Gastrocnemius medialis (tissue), 4 donors: ENCODE measurements at regions not wholly inside any gene's neighbourhood (a gene's known extent, or its start where the extent isn't known, plus 50 kb on each side); places are given as distances from the start of the nearest gene placed in this dataset.

Experiments used
- ATAC-seq, 2 donors: fragments of 150-250 bp; one replicate each; pipeline ENCODE4 v1.9.1; 2016
- DNase-seq, 2 donors: peaks; one replicate each; pipeline ENCODE4 v3.0.0-alpha.2; 2019
- H3K27ac ChIP-seq, 4 donors: fragments of 200-600 bp; sonication (generic); 1 replicate in 1 of 4; 2 replicates in 3 of 4; pipeline ENCODE4 v1.5.1; 2016 to 2018; ENCODE audit warnings: mild to moderate bottlenecking in 2 of 4, moderate library complexity in 1 of 4
- H3K27me3 ChIP-seq, 3 donors: fragments of 200-600 bp; sonication (generic) in 2 of 3; 1 replicate in 1 of 3; 2 replicates in 2 of 3; pipeline versions ENCODE4 v1.5.1 to v1.6.0; 2016 to 2019; ENCODE audit warnings: mild to moderate bottlenecking in 1 of 3, moderate library complexity in 1 of 3
- H3K36me3 ChIP-seq, 2 donors: fragments of 200-600 bp; sonication (generic) in 1 of 2; one replicate each; pipeline ENCODE4 v1.5.1; 2017 to 2018
- H3K4me1 ChIP-seq, 2 donors: fragments of 200-600 bp; sonication (generic) in 1 of 2; one replicate each; pipeline ENCODE4 v1.5.1; 2016 to 2017; ENCODE audit warnings: mild to moderate bottlenecking in 2 of 2
- H3K4me3 ChIP-seq, 4 donors: fragments of 200-600 bp; sonication (generic) in 3 of 4; 1 replicate in 1 of 4; 2 replicates in 3 of 4; pipeline ENCODE4 v1.5.1; 2016 to 2019; ENCODE audit warnings: mild to moderate bottlenecking in 2 of 4
- H3K9me3 ChIP-seq, 3 donors: fragments of 200-600 bp; sonication (generic) in 2 of 3; 1 replicate in 1 of 3; 2 replicates in 2 of 3; pipeline ENCODE4 v1.5.1; 2016 to 2019
- POLR2A ChIP-seq, 2 donors: fragments of 450-650 bp; IDR thresholded peaks; one replicate each; pipeline ENCODE4 v1.6.1; 2017; ENCODE audit warnings: antibody characterized with exemption in 2 of 2, mild to moderate bottlenecking in 2 of 2, moderate library complexity in 2 of 2
- in situ Hi-C, 4 donors: fragments of 200-750 bp; cut with MboI; loops; one replicate each; pipeline versions ENCODE4 v1.15.0 to v1.8.0; 2017; ENCODE audit warnings: low sequenced_read_pairs in 4 of 4
- intact Hi-C: fragments of 100-400 bp; cut with DNase I; formaldehyde crosslinking; loops from one replicate; pipeline ENCODE4 v1.15.1; 2023; ENCODE audit warnings: low total_unique reads
- TF ChIP-seq, protein P1 (sequence below), 5 experiments: fragments of 450-650 bp in 3 of 5; fragments of 200-600 bp in 2 of 5; sonication (generic) in 2 of 5; IDR thresholded peaks in 4 of 5; conservative IDR thresholded peaks in 1 of 5; 1 replicate in 4 of 5; 2 replicates in 1 of 5; pipeline ENCODE4 v1.5.1; 2016 to 2019; ENCODE audit warnings: antibody characterized with exemption in 5 of 5, mild to moderate bottlenecking in 3 of 5, moderate library complexity in 3 of 5

DNA sequence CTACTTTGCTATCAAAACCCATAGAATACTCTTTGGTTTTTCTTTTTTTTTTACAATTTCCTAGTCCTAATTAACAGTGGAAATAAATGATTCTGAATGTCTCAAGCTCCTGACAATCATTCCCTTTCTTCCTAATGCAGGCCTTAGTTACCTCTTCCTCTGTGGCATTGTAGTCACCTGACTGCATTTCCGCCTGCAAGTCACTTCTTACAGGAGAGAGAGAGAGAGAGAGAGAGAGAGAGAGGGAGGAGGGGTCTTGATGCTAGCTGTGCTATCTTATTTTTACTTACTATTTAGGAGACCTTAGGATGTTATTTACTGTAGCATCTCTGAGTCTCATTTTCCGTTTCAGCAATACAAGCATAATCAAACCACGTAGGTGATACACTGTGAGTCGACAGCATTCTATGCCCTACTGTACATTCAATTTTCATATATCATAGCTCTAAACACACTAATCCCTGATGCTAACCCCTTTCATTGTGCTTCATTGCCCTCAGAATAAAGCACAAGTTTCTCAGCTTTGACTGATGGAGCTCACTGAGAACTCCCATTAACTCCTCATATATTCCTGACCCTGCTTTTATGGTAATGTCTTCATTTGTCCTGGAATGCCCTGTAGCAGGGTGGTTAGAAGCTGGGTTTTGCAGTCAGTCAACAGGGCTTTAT, 1237.3 kb downstream of the XPNPEP1 start:
- H3K4me1 ChIP-seq = no peaks in the 10 kb centered on the region
- no peaks in the 10 kb centered on the region for H3K36me3 ChIP-seq
- H3K27me3 ChIP-seq = no peaks in the 10 kb centered on the region
- TF ChIP-seq, protein P1, sequence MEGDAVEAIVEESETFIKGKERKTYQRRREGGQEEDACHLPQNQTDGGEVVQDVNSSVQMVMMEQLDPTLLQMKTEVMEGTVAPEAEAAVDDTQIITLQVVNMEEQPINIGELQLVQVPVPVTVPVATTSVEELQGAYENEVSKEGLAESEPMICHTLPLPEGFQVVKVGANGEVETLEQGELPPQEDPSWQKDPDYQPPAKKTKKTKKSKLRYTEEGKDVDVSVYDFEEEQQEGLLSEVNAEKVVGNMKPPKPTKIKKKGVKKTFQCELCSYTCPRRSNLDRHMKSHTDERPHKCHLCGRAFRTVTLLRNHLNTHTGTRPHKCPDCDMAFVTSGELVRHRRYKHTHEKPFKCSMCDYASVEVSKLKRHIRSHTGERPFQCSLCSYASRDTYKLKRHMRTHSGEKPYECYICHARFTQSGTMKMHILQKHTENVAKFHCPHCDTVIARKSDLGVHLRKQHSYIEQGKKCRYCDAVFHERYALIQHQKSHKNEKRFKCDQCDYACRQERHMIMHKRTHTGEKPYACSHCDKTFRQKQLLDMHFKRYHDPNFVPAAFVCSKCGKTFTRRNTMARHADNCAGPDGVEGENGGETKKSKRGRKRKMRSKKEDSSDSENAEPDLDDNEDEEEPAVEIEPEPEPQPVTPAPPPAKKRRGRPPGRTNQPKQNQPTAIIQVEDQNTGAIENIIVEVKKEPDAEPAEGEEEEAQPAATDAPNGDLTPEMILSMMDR (IDR thresholded peaks at IDR 0.05 in 4 of 5, conservative IDR thresholded peaks at IDR 0.05 in 1 of 5) = no peak
- TF ChIP-seq POLR2A (IDR thresholded peaks at IDR 0.05) = no peak
- H3K27ac ChIP-seq = no peak overlapping the region
- H3K4me3 ChIP-seq = no peak overlapping the region
- intact Hi-C loops (no loop called here), in situ Hi-C loops (loop anchor here in 1 of 4 donors (25.0 kb wide), 1 partner anchor 101 kb away; no protein-coding TSS in a partner anchor)
- DNase-seq (no peak), ATAC-seq (no peak)
- no peaks in the 10 kb centered on the region for H3K9me3 ChIP-seq

DNA sequence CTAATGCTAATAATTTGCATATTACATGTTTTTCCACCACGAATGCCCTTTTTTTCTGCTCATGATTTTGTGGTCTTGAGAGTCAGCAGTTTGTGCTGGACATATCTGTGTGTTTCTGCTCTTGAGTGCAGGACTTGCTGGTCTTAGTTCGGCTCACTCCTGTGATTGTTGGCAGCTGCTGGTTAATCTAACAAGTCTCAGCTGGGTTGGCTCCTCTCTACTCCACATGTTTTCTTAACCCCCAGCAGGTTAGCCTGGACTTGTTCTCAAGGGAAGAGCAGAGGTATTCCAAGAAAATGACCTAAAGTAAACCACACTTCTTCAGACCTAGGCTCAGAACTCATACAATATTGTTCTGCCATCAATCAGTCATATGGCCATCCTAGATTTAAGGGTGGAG, 1238.9 kb downstream of the XPNPEP1 start:
- Histone ChIP-seq H3K27me3 (no peaks in the 10 kb centered on the region), H3K9me3 (no peaks in the 10 kb centered on the region), H3K4me3 (no peak overlapping the region), H3K36me3 (no peaks in the 10 kb centered on the region), H3K27ac (no peak overlapping the region), H3K4me1 (no peaks in the 10 kb centered on the region)
- in situ Hi-C loops = loop anchor here in 1 of 4 donors (25.0 kb wide), 1 partner anchor 103 kb away; no protein-coding TSS in a partner anchor
- ATAC-seq = no peak
- DNase-seq = no peak
- TF ChIP-seq POLR2A (IDR thresholded peaks at IDR 0.05) = no peak
- TF ChIP-seq, protein P1 (IDR thresholded peaks at IDR 0.05 in 4 of 5, conservative IDR thresholded peaks at IDR 0.05 in 1 of 5) = no peak
- intact Hi-C loops = no loop called here

DNA sequence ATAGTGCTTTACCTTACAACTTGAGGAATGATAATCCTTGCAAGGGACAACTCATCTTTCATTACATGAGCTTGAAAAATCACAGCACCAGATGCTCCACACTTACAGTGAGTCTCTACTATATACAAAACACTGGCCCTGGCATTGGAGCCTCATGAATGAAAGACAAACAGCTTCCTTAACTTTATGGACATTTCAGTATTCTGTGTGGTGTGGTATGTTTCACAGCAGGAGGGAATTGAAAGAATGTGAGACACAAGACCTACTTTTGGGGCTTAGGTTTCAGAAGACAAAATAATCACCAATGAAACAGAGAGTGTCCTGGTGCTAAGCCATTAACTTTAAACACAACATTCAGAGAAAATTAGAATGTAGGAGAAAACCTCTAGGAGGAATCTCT, 1249.6 kb downstream of the XPNPEP1 start:
- in situ Hi-C loops = no loop called here
- intact Hi-C loops = no loop called here
- ATAC-seq = no peak

DNA sequence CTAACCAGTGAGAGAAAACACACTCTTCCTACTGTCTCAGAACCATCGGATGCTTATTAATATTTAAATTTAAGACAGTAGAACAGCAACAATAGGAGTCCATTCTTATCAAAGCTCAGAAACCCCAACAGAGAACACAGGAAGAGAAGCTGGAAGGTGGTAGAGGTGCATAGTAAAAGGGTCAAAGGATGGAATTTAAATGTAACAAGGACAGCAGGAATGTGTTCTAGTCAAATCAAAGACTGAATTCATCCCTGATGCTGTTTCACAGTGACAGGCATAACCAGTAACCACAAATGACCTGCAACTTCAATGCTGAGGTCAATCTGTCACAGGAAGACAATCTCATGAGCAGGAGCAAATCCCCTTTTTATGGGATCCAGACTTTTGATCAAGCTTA, 1259.7 kb downstream of the XPNPEP1 start:
- ATAC-seq (no peak), DNase-seq (no peak)
- TF ChIP-seq POLR2A (IDR thresholded peaks at IDR 0.05) = no peak
- TF ChIP-seq, protein P1 (IDR thresholded peaks at IDR 0.05 in 4 of 5, conservative IDR thresholded peaks at IDR 0.05 in 1 of 5) = no peak
- intact Hi-C loops (no loop called here), in situ Hi-C loops (no loop called here)
- Histone ChIP-seq H3K36me3 (no peaks in the 10 kb centered on the region), H3K4me1 (no peaks in the 10 kb centered on the region), H3K27me3 (no peaks in the 10 kb centered on the region), H3K4me3 (no peak overlapping the region), H3K27ac (no peak overlapping the region), H3K9me3 (no peaks in the 10 kb centered on the region)

More for the DNA sequence above, 1249.6 kb downstream of the XPNPEP1 start:
- Histone ChIP-seq H3K27ac (no peak overlapping the region), H3K36me3 (no peaks in the 10 kb centered on the region), H3K9me3 (no peaks in the 10 kb centered on the region), H3K27me3 (no peaks in the 10 kb centered on the region), H3K4me3 (no peak overlapping the region), H3K4me1 (no peaks in the 10 kb centered on the region)
- no peak for DNase-seq
- no peak for TF ChIP-seq POLR2A (IDR thresholded peaks at IDR 0.05)
- TF ChIP-seq, protein P1 (IDR thresholded peaks at IDR 0.05 in 4 of 5, conservative IDR thresholded peaks at IDR 0.05 in 1 of 5) = no peak

DNA sequence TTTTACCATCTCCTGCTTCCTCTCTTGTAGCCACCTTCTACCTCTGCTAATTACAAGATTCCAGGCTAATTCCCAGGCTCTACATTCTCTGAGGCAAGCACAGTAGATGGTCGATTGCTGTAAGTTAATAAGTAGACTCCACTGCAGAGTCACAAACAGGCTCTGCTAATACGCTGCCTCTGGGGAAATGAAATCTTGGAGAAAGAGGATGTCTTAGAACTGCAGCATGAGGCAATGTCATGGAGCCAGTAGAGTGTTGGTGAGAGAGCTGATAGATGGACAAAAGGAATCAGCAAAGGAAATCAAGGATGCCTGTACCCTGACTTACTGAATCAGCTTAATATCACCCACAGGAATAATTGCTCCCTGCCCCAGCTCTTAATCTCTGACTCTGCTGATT, 1260.3 kb downstream of the XPNPEP1 start:
- Histone ChIP-seq H3K27me3 (no peaks in the 10 kb centered on the region), H3K36me3 (no peaks in the 10 kb centered on the region), H3K4me1 (no peaks in the 10 kb centered on the region), H3K9me3 (no peaks in the 10 kb centered on the region), H3K27ac (no peak overlapping the region), H3K4me3 (no peak overlapping the region)
- in situ Hi-C loops (no loop called here), intact Hi-C loops (no loop called here)
- DNase-seq (no peak), ATAC-seq (no peak)
- TF ChIP-seq, protein P1 (IDR thresholded peaks at IDR 0.05 in 4 of 5, conservative IDR thresholded peaks at IDR 0.05 in 1 of 5) = no peak
- TF ChIP-seq POLR2A (IDR thresholded peaks at IDR 0.05) = no peak
